Heart left ventricle (tissue), 16 donors: ENCODE measurements at regions not wholly inside any gene's neighbourhood (a gene's known extent, or its start where the extent isn't known, plus 50 kb on each side); places are given as distances from the start of the nearest gene placed in this dataset.

ENCODE experiments used
- ATAC-seq, 4 donors: fragments of 200-7000 bp; cut with Tn5 transposase; one replicate each; pipeline ENCODE4 v1.9.1; 2020 to 2022; ENCODE audit warnings: moderate library complexity in 4 of 4, mild to moderate bottlenecking in 3 of 4, moderate number of reproducible peaks in 1 of 4
- DNase-seq, 5 donors: peaks; one replicate each; pipeline ENCODE4 v3.0.0-alpha.2; 2020
- H3K27ac ChIP-seq, 12 donors: fragments of 200-600 bp; sonication (generic) in 4 of 12; one replicate each; pipeline versions ENCODE4 v1.5.0 to v1.8.0; 2016 to 2022; ENCODE audit warnings: mild to moderate bottlenecking in 2 of 12
- H3K27me3 ChIP-seq, 9 donors: fragments of 200-600 bp; sonication (generic) in 2 of 9; one replicate each; pipeline versions ENCODE4 v1.5.1 to v1.8.0; 2016 to 2022; ENCODE audit warnings: mild to moderate bottlenecking in 3 of 9
- H3K36me3 ChIP-seq, 9 donors: fragments of 200-600 bp; sonication (generic) in 2 of 9; one replicate each; pipeline versions ENCODE4 v1.5.0 to v1.8.0; 2018 to 2022; ENCODE audit warnings: mild to moderate bottlenecking in 2 of 9
- H3K4me1 ChIP-seq, 12 donors: fragments of 200-600 bp; sonication (generic) in 4 of 12; one replicate each; pipeline versions ENCODE4 v1.5.0 to v1.8.0; 2016 to 2022; ENCODE audit warnings: mild to moderate bottlenecking in 3 of 12
- H3K4me3 ChIP-seq, 12 donors: fragments of 200-600 bp; sonication (generic) in 4 of 12; one replicate each; pipeline versions ENCODE4 v1.5.0 to v1.8.0; 2017 to 2022; ENCODE audit warnings: mild to moderate bottlenecking in 9 of 12, moderate library complexity in 4 of 12
- H3K9me3 ChIP-seq, 12 donors: fragments of 200-600 bp; sonication (generic) in 4 of 12; one replicate each; pipeline versions ENCODE4 v1.5.0 to v1.8.0; 2016 to 2022; ENCODE audit warnings: mild to moderate bottlenecking in 1 of 12
- CTCF ChIP-seq, 12 donors: fragments of 200-600 bp; sonication (generic) in 4 of 12; IDR thresholded peaks; one replicate each; pipeline versions ENCODE4 v1.5.0 to v1.8.0; 2018 to 2022; ENCODE audit warnings: antibody characterized with exemption in 12 of 12, mild to moderate bottlenecking in 5 of 12
- POLR2A ChIP-seq, 2 donors: fragments of 450-650 bp; IDR thresholded peaks; one replicate each; pipeline ENCODE4 v1.6.1; 2017; ENCODE audit warnings: antibody characterized with exemption in 2 of 2, mild to moderate bottlenecking in 2 of 2, moderate library complexity in 2 of 2
- WGBS, 4 donors: extraction: QIAGEN DNeasy Blood & Tissue Kit in 2 of 4; methylation state at CpG; one replicate each; pipeline versions ENCODE4 v1.1.5 to v1.1.7; 2013 to 2018; 5-methylcytosine and 5-hydroxymethylcytosine counted together
- intact Hi-C, 10 donors: fragments of 100-400 bp; cut with DNase I; formaldehyde crosslinking; loops; one replicate each; pipeline versions ENCODE4 v1.11.1 to v1.14.2; 2022
- donor health status: ischemic (EF 13 %, LVEDD 7.1; RV severe dilation, severe dysfunction).
- donor health status: healthy with polysubstance abuse.
- donor health status: DM: no; HTN: yes; CAD: no.
- donor health status: DM: no; HTN: no; CAD: no.
- donor health status: ischemic (EF 25% LVEDD 6.9; RV normal size, moderate dysfunction).
- donor health status: ischemic (EF 25% LVEDD 5.7; RV mildly dilated, moderate dysfunction).
- donor health status: healthy.
- donor health status: DM: yes; HTN: yes; CAD: no.
- donor health status: ischemic (EF 35%, LVEDD 5.7; RV mildly dilated, moderate dysfunction).
- donor health status: nonischemic (EF 11% LVEDD 7.7; RV severe dilation, severe dysfunction).
- donor health status: DM: yes; HTN: yes; CAD: no.
- donor health status: PGD.
- donor health status: ischemic (EF 29% LVEDD 5.4; RV normal size, mild dysfunction).
- donor health status: nonischemic (EF 23%, LVEDD 6.1; RV moderate dilation, normal function).

GRCh38 chr13:65889368-65889767 is 1340.8 kb downstream of the PCDH9 start:
- no peaks in the 10 kb centered on the region for H3K4me1 ChIP-seq
- intact Hi-C loops = no loop called here
- no peak for DNase-seq
- H3K9me3 ChIP-seq = no peaks in the 10 kb centered on the region
- no peaks in the 10 kb centered on the region for H3K36me3 ChIP-seq
- no peak for TF ChIP-seq CTCF (IDR thresholded peaks at IDR 0.05)
- no peak for TF ChIP-seq POLR2A (IDR thresholded peaks at IDR 0.05)
- no peak overlapping the region for H3K4me3 ChIP-seq
- WGBS, 4 donors = 72 to 92% (median 74%) methylated on average over 5 of the region's 5 CpGs
- no peak overlapping the region for H3K27ac ChIP-seq
- ATAC-seq = no peak
- H3K27me3 ChIP-seq = no peaks in the 10 kb centered on the region

- intact Hi-C loops = no loop called here
- Histone ChIP-seq H3K36me3 (no peaks in the 10 kb centered on the region), H3K27me3 (no peaks in the 10 kb centered on the region), H3K4me1 (no peaks in the 10 kb centered on the region), H3K27ac (no peak overlapping the region), H3K9me3 (peaks cover 0 to 5% (median 0%) of the 10 kb centered on the region in 12 donors), H3K4me3 (no peak overlapping the region)
- ATAC-seq = no peak
- no peak for DNase-seq
- TF ChIP-seq POLR2A (IDR thresholded peaks at IDR 0.05) (no peak), CTCF (IDR thresholded peaks at IDR 0.05) (peak in 1 of 12 donors; percentile 16)
- WGBS, 4 donors = 79 to 92% (median 86%) methylated on average over 4 of the region's 4 CpGs
Observed at GRCh38 chr13:65882810-65883209, 1347.3 kb downstream of the PCDH9 start.

- DNase-seq (no peak), ATAC-seq (no peak)
- WGBS, 4 donors = 84 to 91% (median 86%) methylated on average over 3 of the region's 3 CpGs
- Histone ChIP-seq H3K27me3 (no peaks in the 10 kb centered on the region), H3K36me3 (no peaks in the 10 kb centered on the region), H3K27ac (no peak overlapping the region), H3K4me1 (no peaks in the 10 kb centered on the region), H3K9me3 (peaks cover 0 to 5% (median 0%) of the 10 kb centered on the region in 12 donors), H3K4me3 (no peak overlapping the region)
- intact Hi-C loops = no loop called here
- TF ChIP-seq POLR2A (IDR thresholded peaks at IDR 0.05) (no peak), CTCF (IDR thresholded peaks at IDR 0.05) (no peak)
Observed at GRCh38 chr13:65881561-65882155, 1348.5 kb downstream of the PCDH9 start.

- no peaks in the 10 kb centered on the region for H3K9me3 ChIP-seq
- TF ChIP-seq POLR2A (IDR thresholded peaks at IDR 0.05) (no peak), CTCF (IDR thresholded peaks at IDR 0.05) (no peak)
- H3K4me1 ChIP-seq = no peaks in the 10 kb centered on the region
- no peak overlapping the region for H3K4me3 ChIP-seq
- ATAC-seq = no peak
- no peak overlapping the region for H3K27ac ChIP-seq
- intact Hi-C loops = no loop called here
- no peak for DNase-seq
- H3K27me3 ChIP-seq = no peaks in the 10 kb centered on the region
- no peaks in the 10 kb centered on the region for H3K36me3 ChIP-seq
Observed at GRCh38 chr13:65875031-65875430, 1355.1 kb downstream of the PCDH9 start.
